Stimulated activated CD8-positive, alpha-beta memory T cell treated with anti-CD3 and anti-CD28 coated beads, Interleukin-12 subunit alpha, Interleukin-12 subunit beta, amount 100 ng/mL, for 24 hours (primary cell): ENCODE measurements at regions not wholly inside any gene's neighbourhood (a gene's known extent, or its start where the extent isn't known, plus 50 kb on each side); places are given as distances from the start of the nearest gene placed in this dataset.

Source experiments
- DNase-seq: peaks from one replicate; pipeline ENCODE4 v3.0.0-alpha.2; 2020; ENCODE audit errors: extremely low read depth

DNA sequence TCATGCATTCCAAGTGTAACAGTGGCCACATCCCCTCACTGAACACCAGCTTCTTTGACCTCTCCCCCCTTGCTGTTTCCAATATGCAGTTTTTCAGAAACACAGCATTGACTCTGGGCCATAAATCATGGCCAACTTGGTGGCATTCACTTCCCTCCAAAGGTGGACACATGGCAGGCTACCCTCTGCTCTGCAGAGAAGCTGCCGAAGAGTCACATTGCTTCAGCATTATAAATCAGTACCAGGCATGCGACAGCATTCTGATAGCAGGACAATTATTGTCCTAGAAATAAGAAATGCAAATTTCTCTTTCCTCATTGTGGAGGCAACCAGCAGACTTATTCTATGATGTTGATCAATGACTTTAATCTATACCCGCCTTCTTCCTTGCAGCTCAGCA lies 475.4 kb upstream of the GHITM start:
- no peak for DNase-seq

DNA sequence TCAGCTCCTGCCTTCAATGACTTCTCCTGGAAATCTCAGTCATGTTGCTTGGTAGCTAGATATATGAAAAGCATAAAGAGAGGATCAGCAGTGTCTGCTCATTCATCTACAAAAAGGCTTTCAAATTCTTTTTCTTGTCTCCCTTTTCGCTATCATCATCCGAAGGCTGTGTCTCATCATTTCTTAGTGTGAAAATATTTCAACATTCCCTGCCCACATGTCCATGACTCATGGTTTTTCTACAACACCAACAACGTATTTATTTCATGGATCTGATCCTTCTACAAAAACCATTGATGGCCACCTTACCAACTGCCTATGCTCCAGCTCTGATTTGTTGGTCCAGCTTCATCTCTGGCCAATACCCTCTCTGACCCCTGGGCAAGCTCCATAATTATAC lies 472.5 kb upstream of the GHITM start:
- DNase-seq, result no peak

DNA sequence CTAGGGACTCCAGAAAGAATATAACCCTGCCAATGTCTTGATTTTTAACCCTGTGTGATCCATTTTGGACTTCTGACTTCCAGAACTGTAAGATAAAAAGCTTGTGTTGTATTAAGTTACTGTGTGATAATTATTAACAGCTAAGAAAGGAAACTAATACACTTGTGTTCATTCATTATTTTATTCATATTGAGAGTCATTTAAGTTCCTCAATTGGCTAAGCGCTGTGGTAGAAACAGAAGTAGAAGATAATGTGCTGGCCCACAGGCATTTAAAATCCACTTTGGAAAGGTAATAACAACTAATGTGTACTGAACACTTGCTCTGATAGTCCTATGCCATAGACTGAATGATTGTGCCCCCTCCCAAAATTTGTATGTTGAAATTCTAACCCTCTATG lies 471.7 kb upstream of the GHITM start:
- no peak for DNase-seq

DNA sequence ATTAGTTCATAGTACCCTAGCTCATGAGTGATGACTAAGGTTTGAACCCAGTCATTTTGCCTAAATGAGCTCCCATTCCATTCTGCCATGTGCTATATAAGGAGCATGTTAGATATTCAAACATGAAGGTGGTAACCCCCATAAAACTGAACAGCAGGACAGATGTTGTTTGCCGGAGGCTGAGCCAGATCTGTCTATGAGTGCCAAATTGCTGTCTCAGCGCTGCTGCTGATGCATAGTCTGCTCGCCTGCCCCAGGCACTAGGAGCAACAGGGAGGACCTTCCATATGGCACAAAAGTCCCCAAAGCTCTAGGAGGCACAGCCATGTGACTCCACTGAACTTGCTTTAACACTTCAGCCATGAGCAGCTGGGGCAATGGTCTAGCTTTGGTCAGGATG lies 466.0 kb upstream of the GHITM start:
- no peak for DNase-seq

DNA sequence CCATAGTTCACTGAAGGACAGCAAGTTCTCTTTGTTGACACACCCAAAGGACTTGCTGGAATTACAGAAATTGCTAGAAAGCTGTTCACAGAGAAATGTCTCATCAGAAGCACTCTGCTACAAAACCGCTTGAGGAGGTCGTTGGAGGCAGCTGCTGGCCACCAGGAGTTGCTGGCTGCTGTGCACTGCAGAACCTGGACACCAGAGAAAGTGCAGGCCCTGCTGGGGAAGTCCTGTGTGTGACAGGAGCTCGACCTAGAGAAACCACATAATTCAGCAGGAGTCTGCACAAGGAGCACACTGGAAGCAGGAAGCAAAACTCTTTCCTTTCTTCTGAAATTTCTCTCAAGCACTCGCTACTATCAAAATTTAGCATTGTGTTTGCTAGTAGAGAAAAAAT lies 461.5 kb upstream of the GHITM start:
- no peak for DNase-seq

DNA sequence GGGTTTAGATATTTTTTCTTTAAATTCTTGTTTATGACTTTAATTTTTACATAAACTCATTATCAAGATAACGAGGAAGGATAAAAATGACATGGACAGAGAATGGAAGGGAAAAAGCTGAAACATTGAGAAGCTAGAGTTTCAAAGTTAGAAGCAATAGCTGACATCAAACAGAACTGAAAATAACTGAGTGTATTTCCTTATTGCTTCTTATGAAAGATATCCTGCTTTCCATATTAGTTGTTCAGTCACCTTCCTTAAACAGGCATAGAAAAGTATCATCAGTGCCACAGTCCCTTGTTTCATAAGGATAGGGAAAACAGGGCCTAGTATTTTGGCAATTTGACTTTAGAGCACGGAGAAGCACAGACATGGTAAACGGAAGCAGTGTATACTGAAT lies 460.5 kb upstream of the GHITM start:
- DNase-seq, result no peak

DNA sequence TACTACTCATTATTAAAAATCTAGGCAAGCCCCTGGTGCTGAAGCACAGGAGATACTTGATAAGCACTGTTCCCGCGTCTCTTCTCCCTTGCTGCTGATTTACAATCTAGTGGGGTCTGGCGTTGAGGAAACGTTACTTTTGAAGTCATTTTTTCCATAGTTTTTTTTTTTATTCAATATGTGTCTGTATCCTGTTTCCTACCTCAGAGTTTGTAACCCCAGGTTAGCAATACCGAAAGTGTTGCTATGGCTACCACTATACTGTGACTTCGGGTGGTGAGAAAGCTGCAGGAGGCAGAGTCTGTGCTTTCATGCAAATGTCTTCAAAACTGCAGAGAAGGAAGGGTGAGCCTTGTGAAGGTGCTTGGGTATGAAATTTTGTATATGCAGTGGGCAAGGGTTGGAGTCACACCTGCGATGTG lies 458.8 kb upstream of the GHITM start:
- DNase-seq, result no peak

DNA sequence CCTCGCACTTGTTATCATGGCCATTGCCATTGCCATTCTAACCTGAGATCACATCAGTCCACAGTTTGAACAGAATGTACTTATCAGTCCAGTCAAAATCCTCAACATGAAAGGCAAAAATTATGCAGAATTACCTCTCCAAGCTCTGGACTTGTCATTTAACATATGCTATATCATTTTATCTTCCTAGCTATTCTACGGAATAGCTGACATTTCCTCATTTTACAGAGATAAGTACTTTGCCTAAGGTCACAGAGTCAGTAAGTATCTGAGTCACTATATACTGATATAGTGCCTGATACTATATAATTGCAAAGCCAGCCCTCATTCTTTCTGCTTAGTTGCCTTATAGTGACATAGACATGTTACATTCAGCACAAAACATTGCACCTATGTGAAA lies 456.9 kb upstream of the GHITM start:
- no peak for DNase-seq

DNA sequence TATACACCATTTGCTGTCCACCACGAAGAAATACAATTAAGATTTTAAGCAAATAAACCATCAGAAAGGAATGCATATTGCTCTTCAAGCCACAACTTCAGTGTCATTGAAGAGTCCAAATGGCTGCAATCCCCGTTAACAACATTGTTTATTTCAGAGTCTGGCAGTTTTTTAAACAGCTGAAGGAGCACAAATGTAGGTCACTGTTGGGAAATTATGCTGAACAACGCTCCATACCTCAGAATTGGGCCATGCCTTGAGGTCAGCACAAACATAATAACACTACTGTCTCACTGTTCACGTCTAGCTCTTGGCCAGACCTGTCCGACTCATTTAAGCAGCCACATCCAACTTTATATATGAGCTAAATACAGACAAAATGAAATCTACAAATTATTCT lies 453.9 kb upstream of the GHITM start:
- DNase-seq, result no peak

DNA sequence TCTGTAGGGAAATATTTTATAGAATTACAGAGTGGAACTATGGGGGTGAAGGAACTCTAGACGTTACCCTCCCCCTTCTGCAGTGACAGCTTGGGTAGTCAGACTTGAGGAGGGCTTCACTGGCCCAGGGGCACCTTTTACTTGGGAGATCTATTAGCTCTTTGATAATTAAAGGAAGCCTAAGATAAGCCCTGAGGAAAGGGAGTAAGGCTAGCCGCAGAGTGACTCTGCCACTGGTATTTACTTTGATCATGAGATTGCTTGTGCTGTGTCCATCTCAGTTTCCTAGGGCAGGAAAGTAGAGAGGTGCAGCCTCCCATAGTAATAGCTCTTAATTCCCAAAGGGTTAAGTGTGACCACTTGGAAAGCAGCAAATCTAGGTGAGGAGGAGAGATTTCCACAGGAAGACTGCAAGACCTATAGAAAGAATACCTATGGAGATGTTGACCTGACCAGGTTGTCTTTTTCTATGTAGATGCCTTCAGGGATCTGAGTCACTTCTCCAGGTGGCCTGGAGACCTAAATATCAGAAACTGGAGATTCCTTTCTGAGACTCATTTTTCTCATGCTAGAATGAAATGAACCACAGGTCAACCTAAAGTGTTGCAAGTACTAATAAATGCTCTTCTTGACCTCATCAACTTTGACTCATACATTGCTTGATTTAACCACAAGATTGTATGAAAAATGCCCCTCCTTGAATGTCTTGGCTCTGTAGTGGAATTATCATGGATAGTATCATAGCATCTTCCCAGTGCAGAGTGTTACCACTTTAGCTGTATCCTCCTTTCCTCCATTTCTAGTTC lies 447.3 kb upstream of the GHITM start:
- no peak for DNase-seq

DNA sequence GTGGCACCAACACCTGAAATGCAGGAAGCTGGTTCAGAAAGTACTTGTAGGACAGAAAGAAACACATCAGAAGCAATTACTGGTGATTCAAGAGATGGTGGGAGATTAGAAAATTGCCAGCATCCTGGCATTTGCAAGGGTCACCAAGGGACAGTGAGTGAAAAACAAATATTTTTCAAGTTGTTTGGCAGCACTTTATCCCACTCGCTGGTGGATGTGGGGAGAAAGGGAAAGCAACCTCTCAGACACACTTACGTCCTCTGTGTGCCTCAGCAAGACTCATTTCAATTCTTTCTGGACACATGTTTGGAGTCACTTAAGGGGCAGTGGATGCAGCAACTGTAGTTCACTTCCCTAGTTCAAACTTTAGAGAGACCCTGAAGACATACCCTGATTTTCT lies 440.4 kb upstream of the GHITM start:
- DNase-seq, result no peak

DNA sequence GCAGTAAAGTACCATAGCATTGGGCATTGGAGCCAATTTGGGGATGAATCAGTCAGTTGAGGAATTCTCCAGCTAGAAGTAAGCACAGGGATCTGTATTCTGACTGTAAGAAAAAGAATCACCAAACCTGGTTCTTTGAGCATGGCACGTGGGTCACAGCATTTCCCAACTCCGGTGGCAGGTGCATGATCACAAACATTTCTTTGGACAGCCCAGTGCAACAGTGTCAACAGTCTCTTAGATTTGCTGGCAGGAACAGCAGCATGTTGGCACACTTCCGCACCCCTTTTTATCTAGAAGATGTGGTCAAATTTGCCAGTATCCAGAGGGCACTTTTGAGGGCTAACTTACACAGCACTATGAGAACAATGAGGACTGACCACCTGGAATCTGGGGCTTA lies 437.5 kb upstream of the GHITM start:
- DNase-seq, result no peak

DNA sequence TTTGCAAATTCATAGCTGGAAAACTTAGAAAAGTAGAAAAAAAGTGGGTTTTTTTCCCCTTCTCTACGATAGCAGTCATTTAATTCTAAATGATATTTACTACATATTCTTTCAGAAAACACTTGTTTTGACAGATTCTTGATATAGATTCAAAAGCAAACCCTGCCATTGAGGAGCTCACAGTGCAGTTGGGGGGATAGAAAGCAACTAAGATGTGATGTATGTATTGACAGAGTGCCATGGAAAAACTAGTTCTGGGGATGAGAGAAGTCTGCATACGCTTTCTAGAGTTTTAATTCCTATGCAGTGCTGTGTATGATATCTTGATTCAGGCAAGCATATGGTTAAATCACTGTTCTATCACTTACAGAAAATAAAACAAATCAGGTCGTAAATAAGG lies 436.6 kb upstream of the GHITM start:
- DNase-seq, result no peak

DNA sequence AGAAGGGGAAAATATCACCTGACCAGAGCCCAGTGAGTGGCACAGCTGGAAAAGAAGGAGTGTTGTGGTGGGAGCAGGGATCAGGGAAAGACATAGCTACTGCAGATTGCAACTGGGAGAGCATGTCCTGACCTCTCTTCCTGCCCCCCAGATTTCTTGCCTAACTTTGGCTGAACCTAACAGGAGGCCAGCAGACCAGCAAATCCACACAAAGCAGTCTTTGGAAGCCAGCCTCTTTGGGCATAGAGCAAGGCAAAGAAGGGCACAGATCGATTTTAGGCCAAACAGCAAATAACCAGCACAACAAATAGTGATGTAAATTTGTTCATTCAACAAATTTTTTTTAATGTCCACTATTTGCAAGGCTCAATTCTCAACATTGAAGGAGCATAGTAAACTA lies 433.2 kb upstream of the GHITM start:
- DNase-seq, result no peak

DNA sequence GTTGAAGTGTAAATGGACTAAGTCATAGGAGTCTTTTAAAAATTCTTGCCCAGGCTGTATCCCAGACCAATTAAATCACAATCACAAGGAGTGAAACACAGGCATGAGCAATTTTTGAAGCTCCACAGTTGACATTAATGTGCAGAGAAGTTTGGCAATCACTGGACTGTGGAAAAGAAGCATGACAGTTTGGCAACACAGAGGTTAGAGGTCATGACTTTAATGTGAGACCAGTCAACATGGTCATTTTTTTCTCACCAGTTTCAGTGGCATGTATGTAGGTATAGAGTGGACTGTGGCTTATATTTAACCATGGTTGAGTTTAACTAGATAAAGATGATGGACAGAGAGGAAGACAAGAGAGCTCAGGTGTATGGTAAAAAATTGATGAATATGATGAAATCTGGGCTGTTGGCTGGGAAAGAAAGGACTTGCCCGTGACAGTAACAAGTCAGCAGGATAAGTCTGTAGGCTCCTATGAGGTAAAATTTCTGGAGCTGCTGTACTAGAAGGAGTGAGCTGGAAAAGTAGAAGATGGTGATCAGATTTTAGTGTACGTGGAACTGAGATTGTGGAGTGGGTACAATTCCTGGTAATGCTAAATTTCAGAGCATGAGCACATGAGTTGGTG lies 432.2 kb upstream of the GHITM start:
- DNase-seq, result no peak

DNA sequence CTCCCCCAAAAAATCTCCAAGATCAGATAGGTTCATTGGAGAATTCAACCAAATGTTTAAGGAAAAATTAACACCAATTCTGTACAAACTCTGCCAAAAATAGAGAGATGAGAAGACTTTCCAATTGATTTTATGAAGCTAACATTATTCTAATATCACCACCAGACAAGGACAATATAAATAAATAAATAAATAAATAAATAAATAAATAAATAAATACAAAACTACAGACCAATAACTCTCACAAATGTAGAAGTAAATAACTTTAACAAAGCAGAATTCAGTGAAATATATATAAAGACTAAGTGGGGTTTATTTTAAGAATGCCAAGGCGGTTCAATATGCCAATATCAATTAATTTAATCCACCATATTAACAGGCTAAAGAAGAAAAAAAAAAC lies 425.9 kb upstream of the GHITM start:
- no peak for DNase-seq

DNA sequence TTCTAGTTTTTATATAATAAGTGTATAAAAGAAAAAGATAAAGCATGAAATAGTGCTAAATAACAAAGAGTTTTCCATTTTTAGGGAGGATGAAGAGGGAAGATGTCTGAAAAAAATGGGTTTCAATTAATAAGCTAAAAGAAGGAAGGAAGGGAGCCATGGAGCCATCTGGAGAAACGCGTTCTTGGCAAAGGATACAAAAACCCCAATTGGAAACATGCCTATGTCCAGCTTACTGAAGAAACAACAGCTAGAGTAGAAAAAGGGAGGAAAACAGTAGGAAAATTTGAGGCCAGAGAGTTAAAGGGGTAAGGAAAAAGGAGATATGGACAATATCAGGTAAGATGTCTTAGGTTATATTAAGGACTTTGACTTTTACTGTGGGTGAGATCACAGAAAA lies 416.2 kb upstream of the GHITM start:
- no peak for DNase-seq

DNA sequence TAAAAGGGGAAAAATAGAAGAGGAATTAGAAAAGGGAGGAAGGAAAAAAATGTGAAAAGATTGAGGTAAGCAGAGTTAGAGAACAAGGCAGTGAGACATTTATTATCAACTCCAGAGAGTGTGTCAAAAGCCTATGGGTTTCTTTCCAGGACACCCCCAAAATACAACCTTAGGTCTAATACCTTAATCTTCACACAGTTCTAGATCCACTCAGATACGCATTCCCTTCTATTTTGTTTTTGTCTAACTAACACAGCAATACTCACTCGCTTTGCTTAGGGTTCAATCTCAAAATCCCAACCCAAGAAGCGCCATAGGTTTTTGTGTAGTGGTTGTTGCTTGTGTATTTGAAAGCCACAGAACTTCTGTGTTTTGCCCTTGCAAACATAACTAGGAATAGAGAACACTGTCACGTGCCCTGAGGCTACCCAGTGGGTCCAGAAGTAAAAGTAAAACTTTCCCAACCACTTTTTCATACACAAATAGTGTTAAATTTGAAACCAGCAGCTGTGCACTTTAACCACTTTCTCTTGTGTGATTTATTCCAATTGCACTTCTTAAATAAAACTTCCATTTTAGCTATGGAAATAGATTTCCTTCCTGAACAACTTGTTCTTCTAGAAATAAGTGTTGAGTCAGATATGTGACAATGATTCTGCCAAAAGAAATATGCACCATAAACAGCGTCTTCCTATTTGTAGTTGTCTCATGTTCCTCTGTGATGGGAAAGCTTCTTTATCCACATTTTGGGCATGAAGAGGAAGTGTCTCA lies 414.7 kb upstream of the GHITM start:
- no peak for DNase-seq

DNA sequence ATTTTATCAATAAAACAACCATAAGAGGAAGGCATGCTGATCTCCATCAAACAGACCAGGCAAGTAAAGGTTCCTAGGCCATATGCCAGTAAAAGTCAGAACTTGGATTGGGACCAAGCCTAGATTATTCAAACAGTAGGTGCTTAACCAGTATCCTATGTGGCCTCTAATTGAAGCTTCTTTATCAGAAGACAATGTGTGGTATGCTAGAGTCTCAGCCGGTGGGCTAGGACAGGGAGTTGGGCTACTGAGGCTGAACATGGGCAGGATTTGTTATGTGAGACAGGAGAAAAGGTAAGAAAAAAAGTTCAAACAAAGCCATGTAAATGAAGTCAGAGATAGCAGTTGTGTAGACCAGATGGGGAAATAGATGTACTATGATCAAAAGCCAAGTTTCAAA lies 413.7 kb upstream of the GHITM start:
- DNase-seq, result no peak

DNA sequence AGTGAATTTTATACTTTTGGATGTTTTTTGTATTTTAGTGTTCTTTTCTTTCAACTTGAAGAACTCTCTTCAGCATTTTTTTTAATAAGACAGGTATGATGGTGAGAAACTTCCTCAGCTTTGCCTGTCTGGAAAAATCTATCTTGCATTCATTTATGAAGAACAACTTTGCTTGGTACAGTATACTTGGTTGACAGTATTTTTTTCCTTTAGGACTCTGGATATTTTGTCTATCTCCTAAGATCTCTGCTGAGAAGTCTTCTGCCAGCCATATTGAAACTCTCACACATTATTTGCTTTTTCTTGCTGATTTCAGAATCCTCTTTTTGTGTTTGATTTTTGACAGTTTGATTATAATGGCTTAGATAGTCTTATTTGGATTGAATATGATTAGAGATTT lies 405.0 kb upstream of the GHITM start:
- no peak for DNase-seq

DNA sequence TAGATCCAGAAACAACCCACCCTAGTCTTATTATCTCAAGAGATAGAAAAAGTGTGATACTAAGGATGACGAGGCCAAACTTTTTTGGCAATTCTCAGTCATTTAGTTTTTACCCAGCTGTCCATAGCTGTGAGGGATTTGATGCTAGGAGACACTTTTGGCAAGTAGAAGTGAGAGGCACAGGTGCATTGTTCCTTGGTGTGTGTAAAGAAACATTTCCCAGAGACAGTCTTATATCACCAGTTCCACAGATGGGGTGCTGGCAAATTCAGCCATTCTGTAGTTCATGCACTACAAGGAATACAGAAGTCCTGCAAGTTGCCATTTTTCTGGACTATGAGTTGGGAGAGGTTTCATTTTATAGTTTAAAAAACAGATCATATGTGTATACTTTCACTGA lies 403.3 kb upstream of the GHITM start:
- no peak for DNase-seq

DNA sequence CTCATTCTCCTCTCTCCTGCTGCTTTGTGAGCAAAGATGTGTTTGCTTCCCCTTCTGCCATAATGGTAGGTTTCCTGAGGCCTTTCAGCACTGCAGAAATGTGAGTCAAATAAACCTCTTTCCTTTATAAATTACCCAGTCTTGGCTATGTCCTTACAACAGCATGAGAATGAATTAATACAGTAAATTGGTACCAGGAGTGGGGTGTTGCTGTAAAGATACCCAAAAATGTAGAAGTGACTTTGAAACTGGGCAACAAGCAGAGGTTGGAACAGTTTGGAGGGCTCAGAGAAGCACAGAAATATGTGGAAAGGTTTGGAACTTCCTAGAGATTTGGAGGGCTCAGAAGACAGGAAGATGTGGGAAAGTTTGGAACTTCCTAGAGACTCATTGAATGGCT lies 388.7 kb upstream of the GHITM start:
- no peak for DNase-seq

DNA sequence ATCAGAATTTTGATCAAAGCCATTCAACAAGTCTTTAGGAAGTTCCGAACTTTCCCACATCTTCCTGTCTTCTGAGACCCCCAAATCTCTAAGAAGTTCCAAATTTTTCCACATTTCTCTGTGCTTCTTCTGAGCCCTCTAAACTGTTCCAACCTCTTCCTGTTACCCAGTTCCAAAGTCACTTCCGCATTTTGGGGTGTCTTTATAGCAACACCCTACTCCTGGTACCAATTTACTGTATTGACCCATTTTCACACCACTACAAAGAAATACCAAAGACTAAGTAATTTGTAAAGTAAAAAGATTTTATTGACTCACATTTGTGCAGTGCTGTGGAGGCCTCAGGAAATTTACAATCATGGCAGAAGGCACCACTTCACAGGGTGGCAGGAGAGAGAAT lies 385.8 kb upstream of the GHITM start:
- no peak for DNase-seq
